ENCODE measurements at regions not wholly inside any gene's neighbourhood (a gene's known extent, or its start where the extent isn't known, plus 50 kb on each side); places are given as distances from the start of the nearest gene placed in this dataset.

DNA sequence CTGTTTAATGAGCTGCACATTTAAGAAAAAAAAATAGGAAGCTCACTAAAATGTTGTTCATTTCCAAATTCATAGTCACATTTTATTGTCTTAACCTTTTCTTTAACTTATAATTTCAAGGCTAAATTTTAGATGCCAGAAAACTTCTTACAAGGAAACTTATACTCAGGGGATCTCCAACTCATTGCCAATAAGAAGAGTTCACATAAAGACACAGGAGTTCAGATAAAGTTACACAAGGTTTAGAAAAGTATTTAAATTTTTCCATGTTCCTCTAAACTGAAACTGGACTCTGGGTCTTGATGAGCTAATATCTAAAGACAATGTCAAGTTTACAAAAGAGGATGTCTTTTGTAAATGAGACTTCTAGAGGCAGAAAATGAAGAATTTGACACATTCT lies 190.7 kb upstream of the KCNJ16 start:
- H3K9me3 ChIP-seq (replicated peaks; ENCODE audit: control insufficient read depth, insufficient read depth, low read depth, low read length) = no peaks in the 10 kb centered on the region
- DNase-seq (ENCODE audit: extremely low read depth in 1 of 4, low spot score in 3 of 4) (no peak), ATAC-seq (no peak), FAIRE-seq (no peak)
- no TSS peak for BruUV-seq (replicated peaks)
- no peak for TF ChIP-seq ZNF324 (CRISPR knock-in tag; IDR thresholded peaks at IDR 0.05)
- no peak for TF ChIP-seq CCAR2 (IDR thresholded peaks at IDR 0.05; ENCODE audit: low read depth, low read length)
- TF ChIP-seq PCBP2 (IDR thresholded peaks at IDR 0.05; ENCODE audit: low read depth, low read length, poor library complexity, severe bottlenecking) = no peak
- TF ChIP-seq FOXM1 (IDR thresholded peaks at IDR 0.05; ENCODE audit: low read depth) = no peak
- no peak for TF ChIP-seq FOXM1 (CRISPR knock-in tag; IDR thresholded peaks at IDR 0.05; ENCODE audit: low read depth)
- no peak for TF ChIP-seq STAG1 (CRISPR knock-in tag; IDR thresholded peaks at IDR 0.05; ENCODE audit: borderline replicate concordance)
- TF ChIP-seq GABPB2 (CRISPR knock-in tag; conservative IDR thresholded peaks at IDR 0.05) = no peak
- no peak for TF ChIP-seq ZNF507 (tag; conservative IDR thresholded peaks at IDR 0.05)
- no peak for TF ChIP-seq MEF2D (tag; conservative IDR thresholded peaks at IDR 0.05; ENCODE audit: low read depth)
- no peak for TF ChIP-seq BACH1 (tag; IDR thresholded peaks at IDR 0.05)
- no peak for TF ChIP-seq SRSF9 (IDR thresholded peaks at IDR 0.05; ENCODE audit: borderline replicate concordance, low read depth, low read length)
- no peak for TF ChIP-seq ARNT (IDR thresholded peaks at IDR 0.05)
- TF ChIP-seq, protein P1, sequence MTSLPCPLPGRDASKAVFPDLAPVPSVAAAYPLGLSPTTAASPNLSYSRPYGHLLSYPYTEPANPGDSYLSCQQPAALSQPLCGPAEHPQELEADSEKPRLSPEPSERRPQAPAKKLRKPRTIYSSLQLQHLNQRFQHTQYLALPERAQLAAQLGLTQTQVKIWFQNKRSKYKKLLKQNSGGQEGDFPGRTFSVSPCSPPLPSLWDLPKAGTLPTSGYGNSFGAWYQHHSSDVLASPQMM (CRISPR knock-in tag; IDR thresholded peaks at IDR 0.05) = no peak
- TF ChIP-seq EWSR1 (IDR thresholded peaks at IDR 0.05; ENCODE audit: borderline replicate concordance, low read depth, partially characterized antibody) = no peak
- TF ChIP-seq, protein P2, sequence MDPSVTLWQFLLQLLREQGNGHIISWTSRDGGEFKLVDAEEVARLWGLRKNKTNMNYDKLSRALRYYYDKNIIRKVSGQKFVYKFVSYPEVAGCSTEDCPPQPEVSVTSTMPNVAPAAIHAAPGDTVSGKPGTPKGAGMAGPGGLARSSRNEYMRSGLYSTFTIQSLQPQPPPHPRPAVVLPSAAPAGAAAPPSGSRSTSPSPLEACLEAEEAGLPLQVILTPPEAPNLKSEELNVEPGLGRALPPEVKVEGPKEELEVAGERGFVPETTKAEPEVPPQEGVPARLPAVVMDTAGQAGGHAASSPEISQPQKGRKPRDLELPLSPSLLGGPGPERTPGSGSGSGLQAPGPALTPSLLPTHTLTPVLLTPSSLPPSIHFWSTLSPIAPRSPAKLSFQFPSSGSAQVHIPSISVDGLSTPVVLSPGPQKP (CRISPR knock-in tag; IDR thresholded peaks at IDR 0.05) = no peak
- TF ChIP-seq, protein P3, sequence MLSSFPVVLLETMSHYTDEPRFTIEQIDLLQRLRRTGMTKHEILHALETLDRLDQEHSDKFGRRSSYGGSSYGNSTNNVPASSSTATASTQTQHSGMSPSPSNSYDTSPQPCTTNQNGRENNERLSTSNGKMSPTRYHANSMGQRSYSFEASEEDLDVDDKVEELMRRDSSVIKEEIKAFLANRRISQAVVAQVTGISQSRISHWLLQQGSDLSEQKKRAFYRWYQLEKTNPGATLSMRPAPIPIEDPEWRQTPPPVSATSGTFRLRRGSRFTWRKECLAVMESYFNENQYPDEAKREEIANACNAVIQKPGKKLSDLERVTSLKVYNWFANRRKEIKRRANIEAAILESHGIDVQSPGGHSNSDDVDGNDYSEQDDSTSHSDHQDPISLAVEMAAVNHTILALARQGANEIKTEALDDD (IDR thresholded peaks at IDR 0.05) = no peak
- no peak for TF ChIP-seq ZKSCAN8 (CRISPR knock-in tag; IDR thresholded peaks at IDR 0.05)
- TF ChIP-seq CREB1 (IDR thresholded peaks at IDR 0.05) = no peak
- no peak for TF ChIP-seq CREB1 (CRISPR knock-in tag; IDR thresholded peaks at IDR 0.05)
- H3K4me1 ChIP-seq (replicated peaks in 1 of 2; ENCODE audit: control insufficient read depth in 2 of 2, insufficient read depth in 2 of 2, low read length in 2 of 2) = peaks cover 0 to 3% of the 10 kb centered on the region in 2 experiments; a peak in 1 of 5 replicates
- no peak overlapping the region for H2AFZ ChIP-seq (ENCODE audit: low read depth, low read length)
- in situ Hi-C loops (cut with MboI) = no loop called here
- no peaks in the 10 kb centered on the region for H3K79me2 ChIP-seq (ENCODE audit: control insufficient read depth, insufficient read depth, low read length)
- no peaks in the 10 kb centered on the region for H3K27me3 ChIP-seq (ENCODE audit: control insufficient read depth in 2 of 2, insufficient read depth in 2 of 2, low read length in 2 of 2)
- ChIA-PET POLR2A (no interaction called here), CTCF (ENCODE audit: low intra/inter-chr PET ratio) (no interaction called here)
- no peaks in the 10 kb centered on the region for H3K36me3 ChIP-seq (ENCODE audit: control insufficient read depth, insufficient read depth, low read length)
- H3K4me3 ChIP-seq = no peak overlapping the region
- H3K9ac ChIP-seq (ENCODE audit: insufficient read depth in 1 of 2, low read depth in 2 of 2, low read length in 2 of 2) = no peak overlapping the region
- no peak overlapping the region for H3K4me2 ChIP-seq (ENCODE audit: insufficient read depth, low read length)
- no peak overlapping the region for H3K27ac ChIP-seq (ENCODE audit: extremely low read depth, low read depth, low read length)
- H4K20me1 ChIP-seq (replicated peaks; ENCODE audit: control insufficient read depth, insufficient read depth, low read length) = no peaks in the 10 kb centered on the region
- intact Hi-C loops (cut with micrococcal nuclease) = no loop called here
- H3K9me1 ChIP-seq (ENCODE audit: control insufficient read depth, insufficient read depth, low read length) = no peaks in the 10 kb centered on the region

All from K562 (cell line).